Heart right ventricle (tissue), 16 donors: ENCODE measurements at regions not wholly inside any gene's neighbourhood (a gene's known extent, or its start where the extent isn't known, plus 50 kb on each side); places are given as distances from the start of the nearest gene placed in this dataset.

Experiments
- ATAC-seq, 8 donors: fragments of 200-7000 bp; cut with Tn5 transposase; one replicate each; pipeline ENCODE4 v1.9.1; 2020; ENCODE audit warnings: mild to moderate bottlenecking in 8 of 8, moderate library complexity in 8 of 8, moderate number of reproducible peaks in 1 of 8
- DNase-seq, 2 donors: peaks; one replicate each; pipeline ENCODE4 v3.0.0-alpha.2; 2020
- H3K27ac ChIP-seq, 10 donors: fragments of 200-600 bp; sonication (generic) in 2 of 10; one replicate each; pipeline versions ENCODE4 v1.5.0 to v1.8.0; 2020 to 2022; ENCODE audit warnings: mild to moderate bottlenecking in 3 of 10
- H3K27me3 ChIP-seq, 7 donors: fragments of 200-600 bp; one replicate each; pipeline ENCODE4 v1.8.0; 2021 to 2022; ENCODE audit warnings: mild to moderate bottlenecking in 2 of 7
- H3K36me3 ChIP-seq, 9 donors: fragments of 200-600 bp; sonication (generic) in 1 of 9; one replicate each; pipeline versions ENCODE4 v1.5.0 to v1.8.0; 2020 to 2022; ENCODE audit warnings: mild to moderate bottlenecking in 2 of 9
- H3K4me1 ChIP-seq, 9 donors: fragments of 200-600 bp; sonication (generic) in 1 of 9; one replicate each; pipeline versions ENCODE4 v1.5.0 to v1.8.0; 2020 to 2022; ENCODE audit warnings: mild to moderate bottlenecking in 4 of 9
- H3K4me3 ChIP-seq, 10 donors: fragments of 200-600 bp; sonication (generic) in 2 of 10; one replicate each; pipeline versions ENCODE4 v1.5.0 to v1.8.0; 2020 to 2022; ENCODE audit warnings: mild to moderate bottlenecking in 7 of 10, moderate library complexity in 2 of 10
- H3K9me3 ChIP-seq, 11 donors: fragments of 200-600 bp in 10 of 11; sonication (generic) in 2 of 11; one replicate each; pipeline versions ENCODE4 v1.5.0 to v1.8.0; 2013 to 2022; ENCODE audit warnings: mild to moderate bottlenecking in 2 of 11, control low read depth in 1 of 11, moderate library complexity in 1 of 11
- WGBS, 2 donors: extraction: QIAGEN DNeasy Blood & Tissue Kit; methylation state at CpG; one replicate each; pipeline ENCODE4 v1.1.7; 2013; ENCODE audit warnings: inconsistent platforms in 1 of 2; 5-methylcytosine and 5-hydroxymethylcytosine counted together
- intact Hi-C, 10 donors: fragments of 100-400 bp; cut with DNase I; formaldehyde crosslinking; loops; one replicate each; pipeline versions ENCODE4 v1.11.1 to v1.14.2; 2022
- TF ChIP-seq, protein P1 (sequence below), 9 donors: fragments of 200-600 bp; sonication (generic) in 2 of 9; IDR thresholded peaks; one replicate each; pipeline versions ENCODE4 v1.5.0 to v1.8.0; 2021 to 2022; ENCODE audit warnings: antibody characterized with exemption in 9 of 9, mild to moderate bottlenecking in 5 of 9, moderate library complexity in 1 of 9
- donor health status: Arrhythmogenic right ventricular cardiomyopathy.
- donor health status: ischemic (EF 13 %, LVEDD 7.1; RV severe dilation, severe dysfunction).
- donor health status: healthy with polysubstance abuse.
- donor health status: DM: no; HTN: yes; CAD: no.
- donor health status: DM: no; HTN: no; CAD: no.
- donor health status: ischemic (EF 25% LVEDD 6.9; RV normal size, moderate dysfunction).
- donor health status: ischemic (EF 25% LVEDD 5.7; RV mildly dilated, moderate dysfunction).
- donor health status: healthy.
- donor health status: DM: yes; HTN: yes; CAD: no.
- donor health status: Ischemic cardiomyopathy.
- donor health status: ischemic (EF 35%, LVEDD 5.7; RV mildly dilated, moderate dysfunction).
- donor health status: nonischemic (EF 11% LVEDD 7.7; RV severe dilation, severe dysfunction).
- donor health status: DM: yes; HTN: yes; CAD: no.
- donor health status: PGD.
- donor health status: ischemic (EF 29% LVEDD 5.4; RV normal size, mild dysfunction).
- donor health status: nonischemic (EF 23%, LVEDD 6.1; RV moderate dilation, normal function).

DNA sequence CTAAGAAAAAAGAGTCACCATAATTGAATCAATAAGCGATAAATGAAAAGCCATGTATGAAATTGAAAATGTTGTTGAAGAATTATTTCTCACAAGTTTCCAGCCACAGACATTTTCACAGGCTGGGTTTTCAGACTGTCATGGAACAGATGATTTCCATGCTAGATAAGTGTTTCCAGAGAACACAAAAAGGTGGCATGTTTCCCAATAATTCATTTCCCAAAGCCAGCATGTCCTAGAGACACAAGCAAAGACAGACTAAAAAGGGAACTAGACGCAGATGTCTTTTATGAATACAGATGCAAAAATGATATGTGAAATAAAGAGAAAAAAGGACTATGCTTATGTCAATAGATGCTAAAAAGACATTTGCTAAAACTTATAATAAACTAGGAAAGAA is 255.1 kb downstream of the EIPR1 start:
- ATAC-seq (no peak), DNase-seq (no peak)
- H3K27ac ChIP-seq, result peak overlapping the region in 2 of 10 donors; percentile 1 to 10
- H3K9me3 ChIP-seq, result peaks cover 0 to 23% (median 0%) of the 10 kb centered on the region in 11 donors
- no peaks in the 10 kb centered on the region for H3K36me3 ChIP-seq
- intact Hi-C loops, result no loop called here
- peaks cover 0 to 10% (median 3%) of the 10 kb centered on the region in 9 donors for H3K4me1 ChIP-seq
- peaks cover 0 to 4% (median 0%) of the 10 kb centered on the region in 7 donors for H3K27me3 ChIP-seq
- H3K4me3 ChIP-seq, result no peak overlapping the region
- TF ChIP-seq, protein P1, sequence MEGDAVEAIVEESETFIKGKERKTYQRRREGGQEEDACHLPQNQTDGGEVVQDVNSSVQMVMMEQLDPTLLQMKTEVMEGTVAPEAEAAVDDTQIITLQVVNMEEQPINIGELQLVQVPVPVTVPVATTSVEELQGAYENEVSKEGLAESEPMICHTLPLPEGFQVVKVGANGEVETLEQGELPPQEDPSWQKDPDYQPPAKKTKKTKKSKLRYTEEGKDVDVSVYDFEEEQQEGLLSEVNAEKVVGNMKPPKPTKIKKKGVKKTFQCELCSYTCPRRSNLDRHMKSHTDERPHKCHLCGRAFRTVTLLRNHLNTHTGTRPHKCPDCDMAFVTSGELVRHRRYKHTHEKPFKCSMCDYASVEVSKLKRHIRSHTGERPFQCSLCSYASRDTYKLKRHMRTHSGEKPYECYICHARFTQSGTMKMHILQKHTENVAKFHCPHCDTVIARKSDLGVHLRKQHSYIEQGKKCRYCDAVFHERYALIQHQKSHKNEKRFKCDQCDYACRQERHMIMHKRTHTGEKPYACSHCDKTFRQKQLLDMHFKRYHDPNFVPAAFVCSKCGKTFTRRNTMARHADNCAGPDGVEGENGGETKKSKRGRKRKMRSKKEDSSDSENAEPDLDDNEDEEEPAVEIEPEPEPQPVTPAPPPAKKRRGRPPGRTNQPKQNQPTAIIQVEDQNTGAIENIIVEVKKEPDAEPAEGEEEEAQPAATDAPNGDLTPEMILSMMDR (IDR thresholded peaks at IDR 0.05), result no peak
- 81 to 92% methylated on average over 2 of the region's 2 CpGs for WGBS, 2 donors

DNA sequence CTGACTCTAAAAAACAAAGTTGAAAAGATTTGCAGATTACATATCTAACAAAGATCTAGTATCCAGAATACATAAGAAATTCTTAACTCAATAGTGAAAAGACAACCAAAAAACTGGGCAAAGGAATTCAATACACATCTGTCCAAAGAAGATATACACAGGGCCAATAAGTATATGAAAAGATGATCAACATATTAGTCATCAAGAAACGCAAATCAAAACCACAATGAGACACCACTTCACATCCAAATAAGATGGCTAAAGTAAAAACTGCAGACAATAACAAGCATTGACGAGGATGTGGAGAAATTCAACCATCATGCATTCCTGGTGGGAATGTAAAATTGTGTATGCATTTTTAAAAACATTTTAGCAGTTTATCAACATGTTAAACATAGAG is 256.0 kb downstream of the EIPR1 start:
- peak overlapping the region in 1 of 10 donors; percentile 10 for H3K27ac ChIP-seq
- WGBS, 2 donors, result 89 to 90% methylated on average over 2 of the region's 2 CpGs
- H3K27me3 ChIP-seq, result peaks cover 0 to 7% (median 0%) of the 10 kb centered on the region in 7 donors
- H3K4me1 ChIP-seq, result peaks cover 0 to 3% (median 0%) of the 10 kb centered on the region in 9 donors
- H3K4me3 ChIP-seq, result no peak overlapping the region
- H3K36me3 ChIP-seq, result no peaks in the 10 kb centered on the region
- ATAC-seq (no peak), DNase-seq (no peak)
- TF ChIP-seq, protein P1 (IDR thresholded peaks at IDR 0.05), result no peak
- peaks cover 0 to 23% (median 0%) of the 10 kb centered on the region in 11 donors for H3K9me3 ChIP-seq
- intact Hi-C loops, result no loop called here

DNA sequence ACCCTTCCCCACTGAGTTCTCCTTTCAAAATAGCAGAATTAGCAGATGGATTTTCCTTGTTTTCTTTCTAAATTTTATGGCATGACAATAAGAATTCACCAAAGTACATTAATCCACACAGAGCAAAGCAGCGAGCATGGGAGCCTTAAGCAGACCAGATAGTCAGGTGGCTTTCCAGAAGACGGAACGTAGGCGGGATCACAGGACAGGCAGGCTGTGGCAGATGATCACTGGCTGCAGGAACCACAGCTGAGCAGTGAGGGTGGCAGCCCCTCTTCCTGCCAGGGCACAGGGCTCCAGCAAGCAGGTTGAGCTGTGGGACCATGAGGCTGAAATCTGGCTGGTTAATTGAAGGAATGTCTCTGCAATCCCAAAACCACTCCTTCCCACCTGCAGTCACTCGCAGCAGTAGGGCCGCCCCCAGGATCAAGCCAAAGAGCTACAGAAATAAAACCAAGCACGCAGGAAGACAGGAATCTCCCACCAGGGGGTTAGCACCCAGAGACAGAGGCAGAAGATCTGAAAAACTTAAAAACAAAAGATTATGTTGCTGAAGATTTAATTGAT is 259.9 kb downstream of the EIPR1 start:
- no peak overlapping the region for H3K4me3 ChIP-seq
- H3K27ac ChIP-seq, result no peak overlapping the region
- WGBS, 2 donors, result 75 to 77% methylated on average over 7 of the region's 7 CpGs
- peaks cover 0 to 14% (median 3%) of the 10 kb centered on the region in 7 donors for H3K27me3 ChIP-seq
- intact Hi-C loops, result no loop called here
- DNase-seq, result no peak
- H3K4me1 ChIP-seq, result peaks cover 0 to 3% (median 0%) of the 10 kb centered on the region in 9 donors
- H3K36me3 ChIP-seq, result no peaks in the 10 kb centered on the region
- TF ChIP-seq, protein P1 (IDR thresholded peaks at IDR 0.05), result no peak
- ATAC-seq, result no peak
- H3K9me3 ChIP-seq, result peaks cover 0 to 23% (median 0%) of the 10 kb centered on the region in 11 donors

DNA sequence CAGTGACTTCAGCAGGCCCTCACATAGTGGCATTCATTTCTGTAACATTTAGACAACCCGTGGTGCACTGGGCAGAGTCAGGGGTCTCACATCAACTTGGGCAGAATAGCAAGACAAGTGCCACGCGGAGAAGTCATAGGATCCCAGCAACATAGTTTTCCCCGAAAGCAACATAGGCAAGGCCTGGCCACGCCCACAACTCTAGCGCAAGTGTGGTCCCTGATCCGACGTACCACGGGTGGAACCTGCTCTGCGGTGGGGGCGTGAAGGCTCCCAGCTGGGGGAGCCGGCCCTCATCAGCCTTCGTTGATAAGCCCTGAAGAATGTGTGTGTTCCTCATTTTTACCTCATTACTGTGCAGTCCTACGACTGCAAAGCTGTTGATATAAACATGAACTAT is 261.2 kb downstream of the EIPR1 start:
- no peak for ATAC-seq
- Histone ChIP-seq H3K27ac (no peak overlapping the region), H3K4me1 (peaks cover 0 to 3% (median 0%) of the 10 kb centered on the region in 9 donors), H3K4me3 (no peak overlapping the region), H3K36me3 (no peaks in the 10 kb centered on the region), H3K9me3 (peaks cover 0 to 13% (median 0%) of the 10 kb centered on the region in 11 donors), H3K27me3 (peaks cover 0 to 14% (median 3%) of the 10 kb centered on the region in 7 donors)
- WGBS, 2 donors, result 65 to 69% methylated on average over 14 of the region's 14 CpGs
- TF ChIP-seq, protein P1 (IDR thresholded peaks at IDR 0.05), result no peak
- DNase-seq, result no peak
- intact Hi-C loops, result no loop called here
